Cardiac fibroblast (primary cell): ENCODE measurements at regions not wholly inside any gene's neighbourhood (a gene's known extent, or its start where the extent isn't known, plus 50 kb on each side); places are given as distances from the start of the nearest gene placed in this dataset.

Experiments used
- DNase-seq, 2 donors: peaks; one replicate each; pipeline versions ENCODE4 v3.0.0 to v3.0.0-alpha.2; 2010; ENCODE audit warnings: low read depth in 2 of 2
- H3K4me3 ChIP-seq, 2 donors: replicated peaks in 1 of 2; 1 replicate in 1 of 2; 2 replicates in 1 of 2; pipeline ENCODE4 v1.5.1; 2011; ENCODE audit warnings: low read depth in 2 of 2, low read length in 2 of 2, mild to moderate bottlenecking in 2 of 2, moderate library complexity in 1 of 2
- TF ChIP-seq, protein P1 (sequence below): IDR thresholded peaks from one replicate; pipeline ENCODE4 v1.5.1; 2011; ENCODE audit warnings: low read depth, mild to moderate bottlenecking, low read length, inconsistent platforms

DNA sequence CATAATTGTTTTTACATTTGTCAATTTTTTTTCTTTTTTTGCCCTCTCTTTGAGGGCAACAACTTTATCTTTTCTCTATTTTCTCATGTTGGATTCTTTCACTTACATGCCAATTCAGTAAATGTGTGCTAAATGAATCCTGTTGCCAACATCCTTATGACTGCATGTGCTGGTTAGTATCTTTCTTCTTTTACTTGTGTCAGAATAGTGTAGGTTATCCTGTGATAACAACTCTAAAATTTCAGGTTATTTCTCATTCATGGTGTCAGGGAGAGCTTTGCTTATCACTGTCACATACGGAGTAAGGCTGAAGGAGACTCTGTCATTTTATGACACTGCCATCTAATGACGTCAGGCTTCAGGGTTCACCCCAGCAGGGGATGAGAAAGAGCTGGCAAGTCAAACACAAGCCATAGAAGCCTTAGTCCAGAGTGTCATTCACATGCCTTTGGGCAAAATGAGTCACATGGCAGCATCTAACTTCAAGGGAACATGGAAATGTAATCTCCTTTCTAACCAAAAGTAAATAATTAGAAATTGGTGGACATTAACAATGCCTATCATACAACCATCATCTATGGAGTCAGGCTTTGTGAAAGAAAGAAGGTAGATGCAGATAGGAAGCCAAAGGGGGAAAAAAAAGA, 242.5 kb upstream of the ATP2B1 start:
- H3K4me3 ChIP-seq = no peak overlapping the region
- TF ChIP-seq, protein P1, sequence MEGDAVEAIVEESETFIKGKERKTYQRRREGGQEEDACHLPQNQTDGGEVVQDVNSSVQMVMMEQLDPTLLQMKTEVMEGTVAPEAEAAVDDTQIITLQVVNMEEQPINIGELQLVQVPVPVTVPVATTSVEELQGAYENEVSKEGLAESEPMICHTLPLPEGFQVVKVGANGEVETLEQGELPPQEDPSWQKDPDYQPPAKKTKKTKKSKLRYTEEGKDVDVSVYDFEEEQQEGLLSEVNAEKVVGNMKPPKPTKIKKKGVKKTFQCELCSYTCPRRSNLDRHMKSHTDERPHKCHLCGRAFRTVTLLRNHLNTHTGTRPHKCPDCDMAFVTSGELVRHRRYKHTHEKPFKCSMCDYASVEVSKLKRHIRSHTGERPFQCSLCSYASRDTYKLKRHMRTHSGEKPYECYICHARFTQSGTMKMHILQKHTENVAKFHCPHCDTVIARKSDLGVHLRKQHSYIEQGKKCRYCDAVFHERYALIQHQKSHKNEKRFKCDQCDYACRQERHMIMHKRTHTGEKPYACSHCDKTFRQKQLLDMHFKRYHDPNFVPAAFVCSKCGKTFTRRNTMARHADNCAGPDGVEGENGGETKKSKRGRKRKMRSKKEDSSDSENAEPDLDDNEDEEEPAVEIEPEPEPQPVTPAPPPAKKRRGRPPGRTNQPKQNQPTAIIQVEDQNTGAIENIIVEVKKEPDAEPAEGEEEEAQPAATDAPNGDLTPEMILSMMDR = no peak
- peak in 1 of 2 donors; percentile 50 for DNase-seq

DNA sequence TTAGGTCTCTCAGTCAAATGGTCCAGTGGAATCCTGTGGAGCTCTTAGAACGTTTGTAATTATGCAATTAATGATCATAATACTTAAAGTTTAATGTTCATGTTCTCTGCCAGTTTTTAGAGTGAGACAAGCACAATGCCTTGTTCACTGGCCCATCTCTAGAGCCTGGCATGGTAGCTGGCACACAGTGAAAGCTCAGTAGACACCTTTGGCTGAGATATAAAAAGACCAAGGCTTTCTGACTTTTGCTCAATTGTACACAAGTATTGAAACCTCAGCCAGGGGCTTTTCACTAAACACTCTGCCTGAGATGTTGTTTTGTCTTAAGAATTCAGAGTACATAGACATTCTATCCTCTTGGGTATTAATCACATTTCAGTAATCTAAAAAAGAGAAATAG, 241.8 kb upstream of the ATP2B1 start:
- TF ChIP-seq, protein P1 = no peak
- DNase-seq = no peak
- no peak overlapping the region for H3K4me3 ChIP-seq

- no peak overlapping the region for H3K4me3 ChIP-seq
- TF ChIP-seq, protein P1 = no peak
- peak; percentile 87 to 91 for DNase-seq
Measured at GRCh38 chr12:89949457-89950195, 241.0 kb upstream of the ATP2B1 start.

DNA sequence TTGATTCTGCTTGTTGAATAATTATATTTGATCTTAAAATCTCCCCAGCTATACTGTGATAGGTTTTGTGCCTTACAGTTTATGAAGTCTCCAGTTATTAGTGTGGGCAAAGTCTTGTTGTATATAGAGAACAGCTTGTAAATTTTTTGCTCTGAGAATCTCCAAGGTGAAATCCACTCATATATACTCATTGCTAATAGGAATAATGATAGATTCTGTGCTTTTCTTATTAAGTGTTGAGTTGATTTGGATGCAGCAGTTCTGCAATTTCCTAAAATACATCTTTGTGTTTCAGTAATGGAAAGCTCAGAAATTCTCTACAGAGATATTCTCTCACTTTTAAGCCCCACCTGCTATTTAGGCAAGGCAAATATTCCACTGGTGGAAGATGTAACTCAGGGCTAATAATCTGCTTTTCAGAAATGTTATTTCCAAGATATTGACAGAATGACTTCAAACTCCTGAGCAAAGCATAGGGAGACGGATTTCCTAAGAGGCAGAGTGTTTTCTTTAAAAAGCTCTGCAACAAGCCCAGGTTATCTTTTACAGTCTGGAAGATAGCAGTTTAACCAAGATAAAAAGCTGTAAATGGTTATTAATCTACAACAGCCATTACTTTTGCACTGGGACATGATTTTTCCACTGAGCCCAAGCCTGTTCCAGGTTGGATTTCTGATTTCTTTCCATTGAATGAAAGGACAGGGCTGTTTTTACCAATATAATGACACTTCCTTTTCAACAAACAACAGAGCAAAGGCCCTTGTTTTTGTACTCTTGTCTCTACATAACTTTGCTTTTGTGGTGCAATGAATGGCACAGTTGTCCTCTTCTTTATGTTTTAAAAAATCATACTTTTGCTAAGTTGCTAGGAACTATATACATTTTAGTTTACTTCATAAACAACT, 239.9 kb upstream of the ATP2B1 start:
- TF ChIP-seq, protein P1 = no peak
- H3K4me3 ChIP-seq = no peak overlapping the region
- no peak for DNase-seq

- DNase-seq = peak; percentile 90 to 92
- no peak overlapping the region for H3K4me3 ChIP-seq
- TF ChIP-seq, protein P1 = no peak
Measured at GRCh38 chr12:89947437-89948270, 239.0 kb upstream of the ATP2B1 start.

DNA sequence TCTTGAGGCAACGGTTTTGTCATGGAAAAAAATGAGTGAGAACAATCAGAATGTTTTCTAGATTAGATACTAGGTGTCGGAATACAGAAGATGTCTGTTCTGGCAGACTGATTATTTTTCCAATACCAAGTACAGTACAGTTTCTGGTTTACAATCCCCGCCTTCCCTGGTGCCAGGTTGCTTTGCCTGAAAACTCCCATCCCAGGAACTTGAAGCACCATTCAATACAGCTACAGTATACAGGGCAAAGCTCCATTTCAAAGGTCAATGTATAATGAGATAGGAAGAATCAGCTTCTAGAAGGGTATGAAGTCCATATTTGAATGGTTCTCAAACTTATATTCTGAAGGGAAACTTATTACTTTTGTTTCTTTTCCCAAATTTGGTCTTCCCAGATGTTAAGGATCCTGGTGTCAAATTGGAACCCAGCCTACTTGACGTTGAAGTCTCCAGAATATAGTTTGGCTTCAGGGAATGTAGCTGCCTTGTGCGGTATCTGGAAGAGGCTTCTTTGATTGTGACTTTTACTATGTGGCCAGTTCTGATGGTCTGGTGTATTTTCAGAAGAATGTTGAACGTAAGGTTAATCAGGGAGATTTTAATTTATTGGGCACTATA, 238.0 kb upstream of the ATP2B1 start:
- DNase-seq = no peak
- H3K4me3 ChIP-seq = no peak overlapping the region
- TF ChIP-seq, protein P1 = no peak
